Mesenchymal stem cell (in vitro differentiated cells and primary cell): ENCODE measurements at regions not wholly inside any gene's neighbourhood (a gene's known extent, or its start where the extent isn't known, plus 50 kb on each side); places are given as distances from the start of the nearest gene placed in this dataset.
A peak's percentile ranks its signal among the peaks of the same experiment; 100 is the strongest.

Experiments used
- DNase-seq: peaks from one replicate; pipeline ENCODE4 v3.0.0-alpha.2; 2013
- H2AFZ ChIP-seq: one replicate; pipeline ENCODE4 v1.6.1; 2013; ENCODE audit warnings: low read depth, mild to moderate bottlenecking, control low read depth, inconsistent platforms, low read length, moderate library complexity
- H2AK5ac ChIP-seq: 2 replicates; pipeline ENCODE4 v1.6.1; 2013; ENCODE audit warnings: low read length, moderate library complexity, mild to moderate bottlenecking, inconsistent platforms; ENCODE audit not compliant: severe bottlenecking
- H2BK120ac ChIP-seq: one replicate; pipeline ENCODE4 v1.6.1; 2013; ENCODE audit warnings: low read depth, mild to moderate bottlenecking, inconsistent platforms, low read length, moderate library complexity
- H2BK12ac ChIP-seq, 2 experiments: one replicate each; pipeline ENCODE4 v1.6.1; 2013; ENCODE audit warnings: inconsistent platforms in 2 of 2, low read length in 2 of 2, mild to moderate bottlenecking in 2 of 2, moderate library complexity in 2 of 2, control low read depth in 1 of 2
- H2BK15ac ChIP-seq: one replicate; pipeline ENCODE4 v1.6.1; 2013; ENCODE audit warnings: mild to moderate bottlenecking, low read depth, inconsistent platforms; ENCODE audit not compliant: poor library complexity, severe bottlenecking
- H2BK5ac ChIP-seq: 2 replicates; pipeline ENCODE4 v1.6.1; 2013; ENCODE audit warnings: low read depth, mild to moderate bottlenecking, low read length, control low read depth, inconsistent platforms; ENCODE audit not compliant: poor library complexity, severe bottlenecking
- H3K14ac ChIP-seq, 2 experiments: one replicate each; pipeline ENCODE4 v1.6.1; 2013; ENCODE audit warnings: inconsistent platforms in 2 of 2, low read length in 2 of 2, control low read depth in 1 of 2, mild to moderate bottlenecking in 1 of 2, moderate library complexity in 1 of 2
- H3K18ac ChIP-seq, 2 experiments: one replicate each; pipeline ENCODE4 v1.6.1; 2013; ENCODE audit warnings: inconsistent platforms in 2 of 2, low read length in 2 of 2, control low read depth in 1 of 2, low read depth in 1 of 2, mild to moderate bottlenecking in 1 of 2
- H3K23ac ChIP-seq, 2 experiments: one replicate each; pipeline ENCODE4 v1.6.1; 2013; ENCODE audit warnings: inconsistent platforms in 2 of 2, low read length in 2 of 2, mild to moderate bottlenecking in 2 of 2, moderate library complexity in 2 of 2, control low read depth in 1 of 2
- H3K27ac ChIP-seq: 2 replicates; pipeline ENCODE4 v1.5.1; 2013; ENCODE audit warnings: mild to moderate bottlenecking, moderate library complexity, low read length, control low read depth, inconsistent platforms; ENCODE audit not compliant: poor library complexity, severe bottlenecking
- H3K27me3 ChIP-seq, 2 experiments: 2 replicates each; pipeline versions ENCODE4 v1.6.1 to v1.7.0; 2013; ENCODE audit warnings: low read length in 2 of 2, mild to moderate bottlenecking in 2 of 2, moderate library complexity in 2 of 2, control low read depth in 1 of 2, inconsistent platforms in 1 of 2; ENCODE audit not compliant: control insufficient read depth in 1 of 2, insufficient read depth in 1 of 2
- H3K36me3 ChIP-seq, 2 experiments: 2 replicates each; pipeline versions ENCODE4 v1.6.1 to v1.7.0; 2013; ENCODE audit warnings: low read length in 2 of 2, control low read depth in 1 of 2, inconsistent platforms in 1 of 2, low read depth in 1 of 2, mild to moderate bottlenecking in 1 of 2; ENCODE audit not compliant: insufficient read depth in 2 of 2, control insufficient read depth in 1 of 2
- H3K4ac ChIP-seq, 2 experiments: one replicate each; pipeline ENCODE4 v1.6.1; 2013; ENCODE audit warnings: inconsistent platforms in 2 of 2, low read length in 2 of 2, mild to moderate bottlenecking in 2 of 2, moderate library complexity in 2 of 2, control low read depth in 1 of 2, low read depth in 1 of 2
- H3K4me1 ChIP-seq: 2 replicates; pipeline ENCODE4 v1.6.1; 2013; ENCODE audit warnings: low read depth, low read length, control low read depth; ENCODE audit not compliant: control insufficient read depth, insufficient read depth
- H3K4me2 ChIP-seq: 2 replicates; pipeline ENCODE4 v1.6.1; 2013; ENCODE audit warnings: low read length, mild to moderate bottlenecking, inconsistent platforms; ENCODE audit not compliant: poor library complexity, severe bottlenecking
- H3K4me3 ChIP-seq, 2 experiments: 2 replicates each; pipeline versions ENCODE4 v1.5.1 to v1.7.0; 2013; ENCODE audit warnings: low read length in 2 of 2, mild to moderate bottlenecking in 2 of 2, control low read depth in 1 of 2, low read depth in 1 of 2; ENCODE audit not compliant: insufficient read depth in 1 of 2
- H3K79me1 ChIP-seq: replicated peaks from 2 replicates; pipeline ENCODE4 v1.6.1; 2013; ENCODE audit warnings: mild to moderate bottlenecking, control low read depth, low read length, inconsistent platforms; ENCODE audit not compliant: poor library complexity, severe bottlenecking
- H3K9ac ChIP-seq: 2 replicates; pipeline ENCODE4 v1.7.0; 2013; ENCODE audit warnings: mild to moderate bottlenecking, low read length, moderate library complexity
- H3K9me3 ChIP-seq: 2 replicates; pipeline ENCODE4 v1.7.0; 2013; ENCODE audit warnings: mild to moderate bottlenecking, low read length; ENCODE audit not compliant: control insufficient read depth
- H4K8ac ChIP-seq: one replicate; pipeline ENCODE4 v1.6.1; 2013; ENCODE audit warnings: inconsistent platforms, mild to moderate bottlenecking, low read length, moderate library complexity
- H4K91ac ChIP-seq: one replicate; pipeline ENCODE4 v1.6.1; 2013; ENCODE audit warnings: mild to moderate bottlenecking, low read length, inconsistent platforms
- WGBS: methylation state at CpG from one replicate; pipeline ENCODE4 v1.1.7; 2013; ENCODE audit warnings: mixed read lengths; 5-methylcytosine and 5-hydroxymethylcytosine counted together

DNA sequence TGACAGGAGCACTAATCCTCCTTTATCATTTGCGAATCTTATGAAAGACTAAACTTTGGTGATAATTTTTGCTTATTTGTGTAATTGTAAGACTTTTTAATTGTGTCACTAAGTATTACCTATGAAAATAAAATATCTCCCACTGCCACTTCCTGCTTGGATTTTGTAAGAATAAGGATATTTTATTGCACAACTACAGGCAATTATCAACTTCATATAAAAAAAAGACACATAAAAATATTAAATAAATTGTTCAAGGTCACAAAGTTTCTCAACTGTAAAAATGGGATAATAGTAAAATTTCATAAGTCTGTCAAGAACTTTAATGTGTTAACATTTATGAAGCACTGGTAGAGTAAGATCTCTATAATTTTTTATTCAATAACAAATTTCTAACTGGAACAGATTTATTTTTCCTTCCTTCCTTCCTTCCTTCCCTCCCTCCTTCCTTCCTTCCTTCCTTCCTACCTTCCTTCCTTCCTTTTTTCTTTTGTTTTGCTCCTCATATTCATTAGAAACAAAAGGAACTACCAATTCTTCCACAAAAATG is 527.6 kb upstream of the FAM47C start:
- no peaks in the 10 kb centered on the region for H3K4me1 ChIP-seq
- H3K9me3 ChIP-seq = no peaks in the 10 kb centered on the region
- H2BK12ac ChIP-seq = no peak overlapping the region
- no peak overlapping the region for H2AFZ ChIP-seq
- H3K27ac ChIP-seq = no peak overlapping the region
- no peak overlapping the region for H3K14ac ChIP-seq
- WGBS = no CpG with 5 or more reads among the region's 1 CpG
- no peaks in the 10 kb centered on the region for H3K27me3 ChIP-seq
- H4K8ac ChIP-seq = no peak overlapping the region
- no peak overlapping the region for H2AK5ac ChIP-seq
- no peak overlapping the region for H4K91ac ChIP-seq
- no peak overlapping the region for H2BK5ac ChIP-seq
- no peak overlapping the region for H3K4ac ChIP-seq
- H2BK15ac ChIP-seq = no peak overlapping the region
- no peak overlapping the region for H3K18ac ChIP-seq
- H3K23ac ChIP-seq = no peak overlapping the region
- H3K9ac ChIP-seq = no peak overlapping the region
- H3K79me1 ChIP-seq = no peaks in the 10 kb centered on the region
- H3K4me2 ChIP-seq = no peak overlapping the region
- no peaks in the 10 kb centered on the region for H3K36me3 ChIP-seq
- H3K4me3 ChIP-seq = no peak overlapping the region
- H2BK120ac ChIP-seq = no peak overlapping the region
- DNase-seq = no peak

DNA sequence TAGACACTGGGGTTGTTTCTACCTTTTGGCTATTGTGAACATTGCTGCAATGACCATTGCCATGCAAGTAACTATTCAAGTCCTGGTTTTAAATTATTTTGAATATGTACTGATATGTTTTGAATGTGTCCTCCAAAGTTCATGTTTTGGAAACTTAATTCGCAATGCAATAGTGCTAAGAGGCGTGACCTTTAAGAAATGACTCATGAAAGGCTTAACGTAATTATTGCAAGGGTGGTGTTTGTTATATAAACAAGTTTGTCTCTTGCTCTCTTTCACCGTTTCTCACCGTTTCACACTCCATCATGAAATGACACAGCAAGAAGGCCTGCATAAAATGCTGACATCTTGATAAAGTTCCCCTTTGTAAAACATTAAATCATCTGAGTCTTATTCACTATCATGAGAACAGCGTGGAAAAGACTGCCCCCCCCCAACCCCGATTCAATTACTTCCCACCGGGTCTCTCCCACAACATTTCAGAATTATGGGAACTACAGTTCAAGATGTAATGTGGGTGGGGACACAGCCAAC is 506.9 kb upstream of the FAM47C start:
- Histone ChIP-seq H3K23ac (no peak overlapping the region), H3K36me3 (no peaks in the 10 kb centered on the region), H2BK12ac (no peak overlapping the region), H3K9me3 (no peaks in the 10 kb centered on the region), H2AFZ (no peak overlapping the region), H3K4me2 (no peak overlapping the region), H3K14ac (no peak overlapping the region), H3K9ac (no peak overlapping the region), H3K79me1 (no peaks in the 10 kb centered on the region), H3K18ac (no peak overlapping the region), H2BK120ac (no peak overlapping the region), H3K27ac (no peak overlapping the region), H2BK5ac (no peak overlapping the region), H4K91ac (no peak overlapping the region), H3K4ac (no peak overlapping the region), H3K27me3 (no peaks in the 10 kb centered on the region), H3K4me1 (no peaks in the 10 kb centered on the region), H4K8ac (no peak overlapping the region), H2BK15ac (no peak overlapping the region), H2AK5ac (no peak overlapping the region), H3K4me3 (no peak overlapping the region)
- WGBS = 88% methylated on average over 5 of the region's 8 CpGs
- peak; percentile 9 for DNase-seq

DNA sequence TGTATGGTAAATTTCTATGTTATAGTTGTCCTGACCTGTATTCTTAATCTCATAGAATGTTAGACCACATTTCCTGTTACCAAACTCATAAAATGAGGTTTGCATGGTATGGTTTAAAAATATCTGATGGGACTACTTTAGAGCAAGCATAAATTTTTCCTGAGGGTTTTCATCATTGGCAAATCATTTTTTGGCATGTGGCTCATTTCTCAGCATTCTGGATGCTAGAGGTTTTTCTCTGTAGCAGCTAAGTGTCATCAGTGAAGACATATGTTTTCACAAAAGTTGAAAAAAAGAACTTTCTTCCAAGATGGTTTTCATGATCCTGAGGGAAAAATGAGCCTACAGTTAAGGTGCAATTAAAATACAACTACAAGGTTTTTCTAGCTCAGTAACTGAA is 503.5 kb upstream of the FAM47C start:
- no peak overlapping the region for H3K14ac ChIP-seq
- no peak for DNase-seq
- H2BK120ac ChIP-seq = no peak overlapping the region
- H2AK5ac ChIP-seq = no peak overlapping the region
- no peak overlapping the region for H3K4ac ChIP-seq
- H3K27ac ChIP-seq = no peak overlapping the region
- no peaks in the 10 kb centered on the region for H3K27me3 ChIP-seq
- no peaks in the 10 kb centered on the region for H3K79me1 ChIP-seq
- no peak overlapping the region for H3K4me3 ChIP-seq
- no peak overlapping the region for H3K23ac ChIP-seq
- no peak overlapping the region for H4K91ac ChIP-seq
- peaks cover 21% of the 10 kb centered on the region for H3K9me3 ChIP-seq
- H4K8ac ChIP-seq = no peak overlapping the region
- no peak overlapping the region for H3K4me2 ChIP-seq
- no peaks in the 10 kb centered on the region for H3K36me3 ChIP-seq
- H3K4me1 ChIP-seq = no peaks in the 10 kb centered on the region
- no peak overlapping the region for H2BK15ac ChIP-seq
- no peak overlapping the region for H2BK12ac ChIP-seq
- H3K18ac ChIP-seq = no peak overlapping the region
- no peak overlapping the region for H2BK5ac ChIP-seq
- no peak overlapping the region for H2AFZ ChIP-seq
- H3K9ac ChIP-seq = no peak overlapping the region

DNA sequence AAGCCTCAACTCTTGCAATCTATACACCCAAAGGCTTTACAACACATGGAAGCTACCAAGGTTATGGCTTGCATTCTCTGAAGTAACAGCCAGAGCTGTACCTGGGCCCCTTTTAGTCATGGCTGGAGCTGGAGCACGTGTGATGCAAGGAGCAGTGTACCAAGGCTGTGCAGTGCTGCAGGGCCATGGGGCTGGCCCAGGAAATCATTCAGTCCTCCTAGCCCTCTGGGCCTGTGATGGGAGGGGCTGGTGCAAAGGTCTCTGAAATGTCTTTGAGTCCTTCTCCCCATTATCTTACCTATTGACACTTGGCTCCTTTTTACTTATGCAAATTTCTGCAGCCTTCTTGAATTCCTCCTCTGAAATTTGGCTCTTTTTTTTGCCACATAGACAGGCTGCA is 500.1 kb upstream of the FAM47C start:
- Histone ChIP-seq H2AK5ac (no peak overlapping the region), H3K4me3 (no peak overlapping the region), H2BK120ac (no peak overlapping the region), H3K27ac (no peak overlapping the region), H4K8ac (no peak overlapping the region), H3K27me3 (no peaks in the 10 kb centered on the region), H2BK15ac (no peak overlapping the region), H3K4ac (no peak overlapping the region), H2BK5ac (no peak overlapping the region), H2BK12ac (no peak overlapping the region), H3K9ac (no peak overlapping the region), H3K9me3 (peaks cover 32% of the 10 kb centered on the region), H3K36me3 (no peaks in the 10 kb centered on the region), H3K14ac (no peak overlapping the region), H3K4me1 (no peaks in the 10 kb centered on the region), H2AFZ (no peak overlapping the region), H3K18ac (no peak overlapping the region), H3K4me2 (no peak overlapping the region), H3K79me1 (no peaks in the 10 kb centered on the region), H4K91ac (no peak overlapping the region), H3K23ac (no peak overlapping the region)
- whole genome bisulfite sequencing = no CpG with 5 or more reads among the region's 1 CpG
- no peak for DNase-seq
